ENCODE measurements at regions not wholly inside any gene's neighbourhood (a gene's known extent, or its start where the extent isn't known, plus 50 kb on each side); places are given as distances from the start of the nearest gene placed in this dataset.

GRCh38 chr5:133790898-133791297 lies 177.5 kb downstream of the C5orf15 start:
- CTCF ChIA-PET, result no interaction called here
- no peak overlapping the region for H3K27ac Mint-ChIP-seq
- H3K9me3 Mint-ChIP-seq, result no peaks in the 10 kb centered on the region

DNA sequence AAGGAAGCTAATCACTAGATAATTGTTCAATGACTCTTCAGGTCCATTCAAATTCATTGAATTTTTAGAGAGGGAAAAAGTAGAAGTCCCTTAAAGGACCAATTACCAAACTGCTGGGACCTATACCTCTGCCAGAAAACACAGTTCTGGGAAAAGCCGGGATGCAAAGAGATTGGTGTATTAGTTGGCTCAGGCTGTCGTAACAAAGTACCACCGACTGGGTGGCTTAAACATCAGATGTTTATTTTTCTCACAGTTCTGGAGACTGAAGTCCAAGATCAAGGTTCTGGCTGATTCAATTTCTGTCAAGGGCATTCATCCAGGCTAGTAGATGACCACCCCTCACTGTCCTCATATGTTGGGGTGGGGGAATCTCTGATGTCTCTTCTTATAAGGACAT lies 177.1 kb upstream of the FSTL4 start:
- H3K9me3 Mint-ChIP-seq, result peaks cover 2% of the 10 kb centered on the region
- no peaks in the 10 kb centered on the region for H3K36me3 Mint-ChIP-seq (ENCODE audit: low read depth)
- CTCF ChIA-PET, result no interaction called here
- H3K27me3 Mint-ChIP-seq, result peaks cover 4% of the 10 kb centered on the region
- H3K4me1 Mint-ChIP-seq, result no peaks in the 10 kb centered on the region
- POLR2A ChIA-PET, result no interaction called here
- no peak overlapping the region for H3K4me3 Mint-ChIP-seq
- no peak overlapping the region for H3K27ac Mint-ChIP-seq
- DNase-seq, result no peak

More at GRCh38 chr5:133790898-133791297, 177.5 kb downstream of the C5orf15 start:
- no peak overlapping the region for H3K4me3 Mint-ChIP-seq
- H3K27me3 Mint-ChIP-seq, result peaks cover 4% of the 10 kb centered on the region
- H3K36me3 Mint-ChIP-seq (ENCODE audit: low read depth), result no peaks in the 10 kb centered on the region
- POLR2A ChIA-PET, result no interaction called here
- no peak for DNase-seq
- H3K4me1 Mint-ChIP-seq, result no peaks in the 10 kb centered on the region

GRCh38 chr5:133788121-133788520 lies 175.8 kb upstream of the FSTL4 start:
- Mint-ChIP-seq H3K4me1 (no peaks in the 10 kb centered on the region), H3K36me3 (ENCODE audit: low read depth) (no peaks in the 10 kb centered on the region), H3K27me3 (peaks cover 4% of the 10 kb centered on the region), H3K27ac (no peak overlapping the region), H3K4me3 (no peak overlapping the region), H3K9me3 (peaks cover 2% of the 10 kb centered on the region)
- POLR2A ChIA-PET, result no interaction called here
- no peak for DNase-seq
- CTCF ChIA-PET, result no interaction called here

GRCh38 chr5:133786420-133786819 lies 174.1 kb upstream of the FSTL4 start:
- Mint-ChIP-seq H3K9me3 (peaks cover 2% of the 10 kb centered on the region), H3K27ac (no peak overlapping the region), H3K27me3 (peaks cover 4% of the 10 kb centered on the region), H3K36me3 (ENCODE audit: low read depth) (no peaks in the 10 kb centered on the region), H3K4me1 (no peaks in the 10 kb centered on the region), H3K4me3 (no peak overlapping the region)
- DNase-seq, result no peak
- POLR2A ChIA-PET, result no interaction called here
- CTCF ChIA-PET, result no interaction called here

GRCh38 chr5:133785182-133785581 lies 172.8 kb upstream of the FSTL4 start:
- no peaks in the 10 kb centered on the region for H3K4me1 Mint-ChIP-seq
- peaks cover 2% of the 10 kb centered on the region for H3K27me3 Mint-ChIP-seq
- H3K36me3 Mint-ChIP-seq (ENCODE audit: low read depth), result no peaks in the 10 kb centered on the region
- CTCF ChIA-PET, result no interaction called here
- POLR2A ChIA-PET, result no interaction called here
- H3K9me3 Mint-ChIP-seq, result peaks cover 2% of the 10 kb centered on the region
- DNase-seq, result no peak
- no peak overlapping the region for H3K27ac Mint-ChIP-seq
- H3K4me3 Mint-ChIP-seq, result no peak overlapping the region

DNA sequence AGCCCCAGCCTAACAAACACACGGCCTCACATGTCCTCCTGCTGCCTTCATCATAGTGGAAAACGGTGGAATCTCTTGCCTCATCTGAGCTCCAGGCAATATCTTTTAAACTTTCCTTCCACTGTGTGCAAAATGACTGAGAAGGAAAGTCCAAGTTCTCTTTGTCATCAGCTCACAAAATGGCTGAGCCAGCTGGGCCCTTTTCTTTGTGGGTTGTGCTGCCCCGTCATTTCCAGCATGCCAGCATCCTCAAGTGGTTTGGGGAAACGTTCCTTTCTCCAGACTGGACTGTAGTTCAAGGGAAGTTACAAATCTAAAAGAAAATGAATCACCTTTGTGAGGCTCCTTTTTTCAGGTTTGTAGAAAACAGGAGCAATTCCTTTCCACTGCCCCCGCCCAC lies 171.1 kb upstream of the FSTL4 start:
- no peaks in the 10 kb centered on the region for H3K4me1 Mint-ChIP-seq
- DNase-seq, result no peak
- H3K27ac Mint-ChIP-seq, result no peak overlapping the region
- no peaks in the 10 kb centered on the region for H3K27me3 Mint-ChIP-seq
- no peaks in the 10 kb centered on the region for H3K36me3 Mint-ChIP-seq (ENCODE audit: low read depth)
- ChIA-PET POLR2A (no interaction called here), CTCF (interaction anchor here (0.7 kb wide), 1 partner anchor 132 kb away, joined by 4 read pairs; no protein-coding TSS in a partner anchor)
- peaks cover 2% of the 10 kb centered on the region for H3K9me3 Mint-ChIP-seq
- H3K4me3 Mint-ChIP-seq, result no peak overlapping the region

DNA sequence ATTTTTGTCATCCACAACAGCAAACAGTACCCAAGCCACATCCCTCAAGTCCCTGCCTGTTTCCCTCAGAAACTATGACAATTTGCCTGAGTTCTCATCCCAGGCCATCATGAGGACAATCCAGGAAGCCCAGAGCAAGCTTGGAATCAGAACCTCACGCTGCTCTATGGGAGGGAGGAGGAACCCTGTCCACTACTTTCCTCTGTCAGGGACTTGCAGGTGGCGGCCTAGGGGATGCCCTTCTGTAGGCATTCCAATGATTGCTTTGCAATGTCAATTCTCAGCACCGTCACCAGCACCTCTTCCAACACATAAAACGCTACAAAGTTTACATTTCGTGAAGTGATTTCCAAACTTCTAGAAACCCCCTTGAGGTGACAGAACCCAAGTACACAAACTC lies 170.4 kb upstream of the FSTL4 start:
- POLR2A ChIA-PET, result no interaction called here
- DNase-seq, result no peak
- Mint-ChIP-seq H3K27ac (no peak overlapping the region), H3K4me1 (no peaks in the 10 kb centered on the region), H3K4me3 (no peak overlapping the region), H3K9me3 (peaks cover 2% of the 10 kb centered on the region), H3K36me3 (ENCODE audit: low read depth) (no peaks in the 10 kb centered on the region), H3K27me3 (no peaks in the 10 kb centered on the region)
- CTCF ChIA-PET, result no interaction called here

DNA sequence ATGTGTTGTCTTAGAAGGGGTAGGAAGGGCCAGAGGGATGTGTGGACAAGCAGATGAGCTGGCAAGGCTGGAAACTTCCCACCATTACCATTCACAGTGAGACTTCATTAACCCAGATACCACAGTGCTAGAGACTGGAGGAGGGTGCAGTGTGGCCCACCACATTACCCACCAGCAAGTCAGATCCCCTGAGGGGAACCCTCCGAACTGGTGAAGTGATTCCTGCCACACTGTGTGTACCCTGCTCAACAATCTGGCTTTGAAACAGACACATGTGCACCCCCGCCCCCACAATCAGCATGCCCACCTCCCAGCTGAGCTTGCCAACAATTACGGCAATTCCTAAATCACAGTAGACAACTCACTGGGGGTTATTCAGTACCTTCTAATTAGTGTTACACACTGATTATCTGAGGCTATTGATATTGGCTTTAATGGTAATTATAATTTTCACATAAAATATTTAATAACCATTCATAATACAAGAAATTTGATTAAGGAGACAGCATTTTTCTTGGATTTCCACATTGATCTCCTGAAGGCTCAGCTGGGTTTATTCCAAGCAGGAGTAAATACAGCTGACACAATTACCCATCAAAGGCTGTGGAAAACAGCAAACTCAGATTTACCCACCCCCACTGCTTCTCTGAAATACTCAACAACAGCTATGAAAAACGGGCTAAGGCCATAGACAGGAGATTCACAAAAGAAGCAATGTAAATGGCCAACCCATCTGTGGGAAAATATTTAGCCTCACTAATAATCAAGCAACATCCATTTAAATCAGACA lies 169.3 kb upstream of the FSTL4 start:
- H3K9me3 Mint-ChIP-seq, result peaks cover 2% of the 10 kb centered on the region
- ChIA-PET CTCF (no interaction called here), POLR2A (no interaction called here)
- no peak overlapping the region for H3K4me3 Mint-ChIP-seq
- no peaks in the 10 kb centered on the region for H3K36me3 Mint-ChIP-seq (ENCODE audit: low read depth)
- H3K27ac Mint-ChIP-seq, result no peak overlapping the region
- no peaks in the 10 kb centered on the region for H3K4me1 Mint-ChIP-seq
- H3K27me3 Mint-ChIP-seq, result no peaks in the 10 kb centered on the region
- DNase-seq, result no peak

DNA sequence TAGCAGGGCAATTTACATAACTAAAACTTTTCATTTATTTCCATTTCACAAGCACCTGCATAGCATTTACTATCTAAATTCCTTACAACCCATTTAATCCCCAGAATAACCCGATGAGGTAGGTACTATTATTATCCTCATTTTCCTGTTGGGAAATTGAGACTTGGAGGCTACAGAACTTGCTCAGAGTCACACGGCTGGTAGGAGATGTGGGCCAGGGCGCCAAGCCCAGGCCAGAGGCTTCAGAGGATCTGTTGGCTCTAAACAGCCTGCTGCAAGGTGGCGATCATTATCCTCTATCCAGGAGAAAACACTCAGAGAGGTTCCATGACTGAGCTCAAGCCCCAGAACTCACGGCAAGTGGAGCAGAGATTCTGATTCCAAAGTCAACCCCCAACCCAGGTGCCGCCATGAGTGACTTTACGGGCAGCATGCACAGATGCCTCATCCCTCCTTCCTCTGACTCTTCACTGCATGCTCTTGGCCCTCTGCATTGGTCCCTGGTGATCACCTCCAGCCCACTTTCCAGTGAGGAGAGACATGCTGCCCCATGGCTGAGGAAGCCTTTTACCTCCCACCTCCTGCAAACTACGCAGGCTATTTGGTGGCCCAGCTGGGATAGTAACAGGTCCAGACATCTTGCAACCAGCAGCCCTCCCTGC lies 168.4 kb upstream of the FSTL4 start:
- ChIA-PET CTCF (no interaction called here), POLR2A (no interaction called here)
- no peak for DNase-seq
- peaks cover 2% of the 10 kb centered on the region for H3K9me3 Mint-ChIP-seq
- H3K4me3 Mint-ChIP-seq, result no peak overlapping the region
- no peaks in the 10 kb centered on the region for H3K4me1 Mint-ChIP-seq
- no peaks in the 10 kb centered on the region for H3K27me3 Mint-ChIP-seq
- no peak overlapping the region for H3K27ac Mint-ChIP-seq
- H3K36me3 Mint-ChIP-seq (ENCODE audit: low read depth), result no peaks in the 10 kb centered on the region

- Mint-ChIP-seq H3K4me3 (no peak overlapping the region), H3K36me3 (ENCODE audit: low read depth) (no peaks in the 10 kb centered on the region), H3K9me3 (peaks cover 2% of the 10 kb centered on the region), H3K4me1 (no peaks in the 10 kb centered on the region), H3K27me3 (no peaks in the 10 kb centered on the region), H3K27ac (no peak overlapping the region)
- ChIA-PET CTCF (no interaction called here), POLR2A (no interaction called here)
- no peak for DNase-seq
Observed at GRCh38 chr5:133779828-133780475, 167.6 kb upstream of the FSTL4 start.

- DNase-seq, result no peak
- Mint-ChIP-seq H3K36me3 (ENCODE audit: low read depth) (no peaks in the 10 kb centered on the region), H3K27me3 (no peaks in the 10 kb centered on the region), H3K27ac (no peak overlapping the region), H3K9me3 (no peaks in the 10 kb centered on the region), H3K4me1 (no peaks in the 10 kb centered on the region), H3K4me3 (no peak overlapping the region)
- POLR2A ChIA-PET, result no interaction called here
- CTCF ChIA-PET, result no interaction called here
Observed at GRCh38 chr5:133778636-133779035, 166.3 kb upstream of the FSTL4 start.

- H3K4me1 Mint-ChIP-seq, result no peaks in the 10 kb centered on the region
- POLR2A ChIA-PET, result no interaction called here
Observed at GRCh38 chr5:133777951-133778350, 165.6 kb upstream of the FSTL4 start.

DNA sequence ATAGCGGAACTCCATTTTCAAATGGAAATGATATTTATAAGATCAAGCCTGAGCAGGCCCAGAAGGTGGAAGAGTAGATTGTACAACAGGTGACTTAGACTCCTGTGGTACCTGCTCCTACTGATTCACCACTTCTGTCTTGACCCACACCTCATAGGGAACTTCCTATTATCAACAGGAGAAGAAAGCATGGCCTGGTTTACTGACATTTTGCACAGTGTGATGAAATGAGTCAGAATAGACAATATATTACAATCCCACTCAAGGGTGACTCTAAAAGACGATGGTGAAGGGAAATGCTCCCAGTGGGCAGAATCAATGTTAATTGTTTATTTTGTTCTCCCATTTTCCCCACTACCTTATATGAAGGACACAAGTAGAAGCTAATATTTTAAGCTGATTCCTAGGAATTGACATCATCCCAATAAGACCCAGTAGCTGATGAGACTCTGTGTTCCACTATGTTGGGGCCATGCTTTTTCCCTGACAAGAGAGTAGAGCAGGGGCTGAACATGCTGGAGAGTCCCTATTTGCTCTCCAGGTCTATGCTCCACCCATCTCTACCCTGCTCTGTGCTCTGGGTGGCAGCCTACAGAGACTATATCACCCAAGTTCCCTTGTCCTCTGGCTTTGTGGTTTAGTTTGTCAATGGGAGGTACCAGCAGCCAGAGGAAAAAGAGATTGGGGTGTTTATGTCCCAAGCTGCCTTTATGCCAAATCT lies 163.4 kb upstream of the FSTL4 start:
- CTCF ChIA-PET, result no interaction called here

More at GRCh38 chr5:133777951-133778350, 165.6 kb upstream of the FSTL4 start:
- Mint-ChIP-seq H3K9me3 (no peaks in the 10 kb centered on the region), H3K4me3 (no peak overlapping the region), H3K27me3 (peaks cover 4% of the 10 kb centered on the region), H3K36me3 (ENCODE audit: low read depth) (no peaks in the 10 kb centered on the region), H3K27ac (no peak overlapping the region)
- DNase-seq, result no peak
- CTCF ChIA-PET, result no interaction called here

More for the DNA sequence above, 163.4 kb upstream of the FSTL4 start:
- Mint-ChIP-seq H3K4me1 (no peaks in the 10 kb centered on the region), H3K27me3 (peaks cover 12% of the 10 kb centered on the region), H3K36me3 (ENCODE audit: low read depth) (no peaks in the 10 kb centered on the region), H3K27ac (no peak overlapping the region), H3K9me3 (no peaks in the 10 kb centered on the region), H3K4me3 (no peak overlapping the region)
- POLR2A ChIA-PET, result no interaction called here
- DNase-seq, result no peak
